Liver (tissue), 8 donors: ENCODE measurements at regions not wholly inside any gene's neighbourhood (a gene's known extent, or its start where the extent isn't known, plus 50 kb on each side); places are given as distances from the start of the nearest gene placed in this dataset.

Source experiments
- DNase-seq: peaks from one replicate; pipeline ENCODE4 v3.0.0-alpha.2; 2017; ENCODE audit warnings: low spot score
- H3K27ac ChIP-seq, 2 donors: one replicate each; pipeline ENCODE4 v1.7.0; 2013; ENCODE audit warnings: inconsistent platforms in 2 of 2, low read length in 2 of 2, control low read depth in 1 of 2, low read depth in 1 of 2, mild to moderate bottlenecking in 1 of 2
- H3K27me3 ChIP-seq, 4 donors: one replicate each; pipeline versions ENCODE4 v1.6.1 to v1.7.0; 2013; ENCODE audit warnings: low read length in 3 of 4, inconsistent platforms in 1 of 4, mild to moderate bottlenecking in 1 of 4, moderate library complexity in 1 of 4; ENCODE audit not compliant: control insufficient read depth in 4 of 4, insufficient read depth in 4 of 4
- H3K36me3 ChIP-seq, 4 donors: one replicate each; pipeline versions ENCODE4 v1.6.1 to v1.7.0; 2013; ENCODE audit warnings: low read length in 3 of 4, mild to moderate bottlenecking in 3 of 4, low read depth in 1 of 4, moderate library complexity in 1 of 4; ENCODE audit not compliant: control insufficient read depth in 4 of 4, insufficient read depth in 3 of 4
- H3K4me1 ChIP-seq, 4 donors: one replicate each; pipeline versions ENCODE4 v1.6.1 to v1.7.0; 2013; ENCODE audit warnings: low read length in 3 of 4, mild to moderate bottlenecking in 3 of 4, moderate library complexity in 1 of 4; ENCODE audit not compliant: control insufficient read depth in 4 of 4, insufficient read depth in 4 of 4
- H3K4me3 ChIP-seq, 3 donors: one replicate each; pipeline versions ENCODE4 v1.6.1 to v1.7.0; 2013; ENCODE audit warnings: low read length in 3 of 3, control low read depth in 1 of 3, low read depth in 1 of 3, mild to moderate bottlenecking in 1 of 3
- H3K9ac ChIP-seq, 2 donors: one replicate each; pipeline ENCODE4 v1.7.0; 2013; ENCODE audit warnings: low read length in 2 of 2, mild to moderate bottlenecking in 2 of 2, moderate library complexity in 2 of 2, control low read depth in 1 of 2, low read depth in 1 of 2
- H3K9me3 ChIP-seq, 4 donors: one replicate each; pipeline versions ENCODE4 v1.6.1 to v1.7.0; 2013; ENCODE audit warnings: low read length in 3 of 4; ENCODE audit not compliant: control insufficient read depth in 4 of 4
- EGR1 ChIP-seq, 2 donors: IDR thresholded peaks; 2 replicates each; pipeline ENCODE4 v1.6.1; 2016 to 2018; ENCODE audit warnings: antibody characterized with exemption in 2 of 2, low read depth in 2 of 2
- FOXA1 ChIP-seq: IDR thresholded peaks from 2 replicates; pipeline ENCODE4 v1.6.1; 2016; ENCODE audit warnings: antibody characterized with exemption
- FOXA2 ChIP-seq: IDR thresholded peaks from 2 replicates; pipeline ENCODE4 v1.6.1; 2016; ENCODE audit warnings: antibody characterized with exemption
- GABPA ChIP-seq, 2 donors: IDR thresholded peaks in 1 of 2; conservative IDR thresholded peaks in 1 of 2; 2 replicates each; pipeline ENCODE4 v1.6.1; 2016; ENCODE audit warnings: antibody characterized with exemption in 2 of 2, mild to moderate bottlenecking in 1 of 2, moderate library complexity in 1 of 2
- HNF4A ChIP-seq, 2 donors: conservative IDR thresholded peaks; 2 replicates each; pipeline ENCODE4 v1.6.1; 2016; ENCODE audit warnings: antibody characterized with exemption in 2 of 2, mild to moderate bottlenecking in 2 of 2
- HNF4G ChIP-seq: IDR thresholded peaks from 2 replicates; pipeline ENCODE4 v1.6.1; 2016; ENCODE audit warnings: antibody characterized with exemption
- NR2F2 ChIP-seq: IDR thresholded peaks from 2 replicates; pipeline ENCODE4 v1.6.1; 2016; ENCODE audit warnings: antibody characterized with exemption
- RAD21 ChIP-seq, 2 donors: IDR thresholded peaks; 2 replicates each; pipeline ENCODE4 v1.6.1; 2016; ENCODE audit warnings: antibody characterized with exemption in 2 of 2, mild to moderate bottlenecking in 2 of 2
- RXRA ChIP-seq, 2 donors: IDR thresholded peaks; 2 replicates each; pipeline ENCODE4 v1.6.1; 2017 to 2018; ENCODE audit warnings: antibody characterized with exemption in 2 of 2, mild to moderate bottlenecking in 1 of 2
- SP1 ChIP-seq: IDR thresholded peaks from 2 replicates; pipeline ENCODE4 v1.6.1; 2018; ENCODE audit warnings: antibody characterized with exemption, mild to moderate bottlenecking
- TAF1 ChIP-seq: conservative IDR thresholded peaks from 2 replicates; pipeline ENCODE4 v1.6.1; 2016; ENCODE audit warnings: antibody characterized with exemption, mild to moderate bottlenecking
- YY1 ChIP-seq: IDR thresholded peaks from 2 replicates; pipeline ENCODE4 v1.6.1; 2016; ENCODE audit warnings: antibody characterized with exemption, mild to moderate bottlenecking
- WGBS: extraction: QIAGEN DNeasy Blood & Tissue Kit; methylation state at CpG from one replicate; pipeline ENCODE4 v1.1.7; 2013; 5-methylcytosine and 5-hydroxymethylcytosine counted together
- TF ChIP-seq, protein P1 (sequence below): IDR thresholded peaks from 2 replicates; pipeline ENCODE4 v1.6.1; 2016; ENCODE audit warnings: antibody characterized with exemption
- TF ChIP-seq, protein P2 (sequence below): IDR thresholded peaks from 2 replicates; pipeline ENCODE4 v1.6.1; 2016; ENCODE audit warnings: antibody characterized with exemption, mild to moderate bottlenecking
- TF ChIP-seq, protein P3 (sequence below): IDR thresholded peaks from 2 replicates; pipeline ENCODE4 v1.6.1; 2016; ENCODE audit warnings: antibody characterized with exemption
- TF ChIP-seq, protein P4 (sequence below): fragments of 150-350 bp; IDR thresholded peaks from 2 replicates; pipeline ENCODE4 v1.5.1; 2017; ENCODE audit warnings: improper control_type of control experiment, low read depth, low read length; ENCODE audit not compliant: missing input control
- TF ChIP-seq, protein P5 (sequence below): IDR thresholded peaks from 2 replicates; pipeline ENCODE4 v1.6.1; 2016; ENCODE audit warnings: antibody characterized with exemption
- donor health status: healthy.
- donor health status: healthy.
- donor health status: healthy.
- donor health status: healthy.
- donor health status: healthy.

DNA sequence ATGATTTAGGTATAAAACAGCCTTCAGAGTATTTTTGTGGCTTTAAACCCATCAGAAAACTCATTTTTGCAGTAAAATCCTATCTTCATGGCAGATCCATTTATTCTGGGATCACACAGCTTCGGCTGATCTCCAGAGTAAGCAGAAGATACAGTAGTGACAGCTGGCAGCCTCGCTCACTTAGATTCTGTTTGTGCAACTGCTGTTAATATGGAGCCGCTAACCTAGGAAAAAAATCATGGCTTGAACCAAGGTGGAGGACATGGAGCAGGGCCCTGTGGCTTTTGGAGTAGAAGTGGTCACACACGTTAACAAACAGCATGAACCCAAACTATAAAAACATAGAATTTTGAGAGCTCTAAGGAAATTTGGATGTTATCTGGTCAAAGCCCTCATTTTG lies 137.2 kb upstream of the ARHGAP5 start:
- H3K27ac ChIP-seq = no peak overlapping the region
- TF ChIP-seq RAD21 (IDR thresholded peaks at IDR 0.05) = no peak
- no peak for TF ChIP-seq FOXA1
- TF ChIP-seq HNF4G = no peak
- no peak for TF ChIP-seq GABPA (IDR thresholded peaks at IDR 0.05 in 1 of 2, conservative IDR thresholded peaks at IDR 0.05 in 1 of 2)
- TF ChIP-seq, protein P1, sequence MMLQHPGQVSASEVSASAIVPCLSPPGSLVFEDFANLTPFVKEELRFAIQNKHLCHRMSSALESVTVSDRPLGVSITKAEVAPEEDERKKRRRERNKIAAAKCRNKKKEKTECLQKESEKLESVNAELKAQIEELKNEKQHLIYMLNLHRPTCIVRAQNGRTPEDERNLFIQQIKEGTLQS = no peak
- TF ChIP-seq RXRA (IDR thresholded peaks at IDR 0.05) = no peak
- TF ChIP-seq, protein P2, sequence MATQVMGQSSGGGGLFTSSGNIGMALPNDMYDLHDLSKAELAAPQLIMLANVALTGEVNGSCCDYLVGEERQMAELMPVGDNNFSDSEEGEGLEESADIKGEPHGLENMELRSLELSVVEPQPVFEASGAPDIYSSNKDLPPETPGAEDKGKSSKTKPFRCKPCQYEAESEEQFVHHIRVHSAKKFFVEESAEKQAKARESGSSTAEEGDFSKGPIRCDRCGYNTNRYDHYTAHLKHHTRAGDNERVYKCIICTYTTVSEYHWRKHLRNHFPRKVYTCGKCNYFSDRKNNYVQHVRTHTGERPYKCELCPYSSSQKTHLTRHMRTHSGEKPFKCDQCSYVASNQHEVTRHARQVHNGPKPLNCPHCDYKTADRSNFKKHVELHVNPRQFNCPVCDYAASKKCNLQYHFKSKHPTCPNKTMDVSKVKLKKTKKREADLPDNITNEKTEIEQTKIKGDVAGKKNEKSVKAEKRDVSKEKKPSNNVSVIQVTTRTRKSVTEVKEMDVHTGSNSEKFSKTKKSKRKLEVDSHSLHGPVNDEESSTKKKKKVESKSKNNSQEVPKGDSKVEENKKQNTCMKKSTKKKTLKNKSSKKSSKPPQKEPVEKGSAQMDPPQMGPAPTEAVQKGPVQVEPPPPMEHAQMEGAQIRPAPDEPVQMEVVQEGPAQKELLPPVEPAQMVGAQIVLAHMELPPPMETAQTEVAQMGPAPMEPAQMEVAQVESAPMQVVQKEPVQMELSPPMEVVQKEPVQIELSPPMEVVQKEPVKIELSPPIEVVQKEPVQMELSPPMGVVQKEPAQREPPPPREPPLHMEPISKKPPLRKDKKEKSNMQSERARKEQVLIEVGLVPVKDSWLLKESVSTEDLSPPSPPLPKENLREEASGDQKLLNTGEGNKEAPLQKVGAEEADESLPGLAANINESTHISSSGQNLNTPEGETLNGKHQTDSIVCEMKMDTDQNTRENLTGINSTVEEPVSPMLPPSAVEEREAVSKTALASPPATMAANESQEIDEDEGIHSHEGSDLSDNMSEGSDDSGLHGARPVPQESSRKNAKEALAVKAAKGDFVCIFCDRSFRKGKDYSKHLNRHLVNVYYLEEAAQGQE = no peak

DNA sequence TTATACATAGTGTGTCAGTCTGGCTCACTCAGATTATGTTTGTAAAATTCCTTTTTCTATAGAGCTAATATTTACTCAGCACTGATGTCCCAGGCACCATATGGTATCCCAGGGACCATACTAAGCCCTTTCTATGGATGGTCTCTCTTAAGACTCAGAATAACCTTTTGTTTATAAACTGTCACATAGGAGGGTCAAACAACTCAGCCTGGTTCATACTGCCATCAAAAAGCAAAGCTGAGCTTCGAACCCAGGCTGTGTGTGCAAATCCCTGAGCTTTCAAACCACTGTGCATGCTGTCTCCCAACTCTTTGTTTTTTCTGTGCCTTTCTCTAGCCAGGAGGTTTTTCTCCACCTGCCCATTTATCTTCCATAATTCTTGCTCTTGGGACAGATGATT lies 135.6 kb upstream of the ARHGAP5 start:
- Histone ChIP-seq H3K9ac (no peak overlapping the region), H3K36me3 (no peaks in the 10 kb centered on the region), H3K27me3 (no peaks in the 10 kb centered on the region), H3K9me3 (no peaks in the 10 kb centered on the region), H3K4me3 (no peak overlapping the region), H3K4me1 (no peaks in the 10 kb centered on the region), H3K27ac (no peak overlapping the region)
- WGBS = 72% methylated on average over 1 of the region's 1 CpG
- no peak for DNase-seq
- TF ChIP-seq, protein P3, sequence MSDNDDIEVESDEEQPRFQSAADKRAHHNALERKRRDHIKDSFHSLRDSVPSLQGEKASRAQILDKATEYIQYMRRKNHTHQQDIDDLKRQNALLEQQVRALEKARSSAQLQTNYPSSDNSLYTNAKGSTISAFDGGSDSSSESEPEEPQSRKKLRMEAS = no peak
- TF ChIP-seq HNF4A (conservative IDR thresholded peaks at IDR 0.05) = no peak
- TF ChIP-seq FOXA2 = no peak
- TF ChIP-seq RAD21 (IDR thresholded peaks at IDR 0.05) = no peak
- TF ChIP-seq, protein P4, sequence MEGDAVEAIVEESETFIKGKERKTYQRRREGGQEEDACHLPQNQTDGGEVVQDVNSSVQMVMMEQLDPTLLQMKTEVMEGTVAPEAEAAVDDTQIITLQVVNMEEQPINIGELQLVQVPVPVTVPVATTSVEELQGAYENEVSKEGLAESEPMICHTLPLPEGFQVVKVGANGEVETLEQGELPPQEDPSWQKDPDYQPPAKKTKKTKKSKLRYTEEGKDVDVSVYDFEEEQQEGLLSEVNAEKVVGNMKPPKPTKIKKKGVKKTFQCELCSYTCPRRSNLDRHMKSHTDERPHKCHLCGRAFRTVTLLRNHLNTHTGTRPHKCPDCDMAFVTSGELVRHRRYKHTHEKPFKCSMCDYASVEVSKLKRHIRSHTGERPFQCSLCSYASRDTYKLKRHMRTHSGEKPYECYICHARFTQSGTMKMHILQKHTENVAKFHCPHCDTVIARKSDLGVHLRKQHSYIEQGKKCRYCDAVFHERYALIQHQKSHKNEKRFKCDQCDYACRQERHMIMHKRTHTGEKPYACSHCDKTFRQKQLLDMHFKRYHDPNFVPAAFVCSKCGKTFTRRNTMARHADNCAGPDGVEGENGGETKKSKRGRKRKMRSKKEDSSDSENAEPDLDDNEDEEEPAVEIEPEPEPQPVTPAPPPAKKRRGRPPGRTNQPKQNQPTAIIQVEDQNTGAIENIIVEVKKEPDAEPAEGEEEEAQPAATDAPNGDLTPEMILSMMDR = no peak
- TF ChIP-seq, protein P5, sequence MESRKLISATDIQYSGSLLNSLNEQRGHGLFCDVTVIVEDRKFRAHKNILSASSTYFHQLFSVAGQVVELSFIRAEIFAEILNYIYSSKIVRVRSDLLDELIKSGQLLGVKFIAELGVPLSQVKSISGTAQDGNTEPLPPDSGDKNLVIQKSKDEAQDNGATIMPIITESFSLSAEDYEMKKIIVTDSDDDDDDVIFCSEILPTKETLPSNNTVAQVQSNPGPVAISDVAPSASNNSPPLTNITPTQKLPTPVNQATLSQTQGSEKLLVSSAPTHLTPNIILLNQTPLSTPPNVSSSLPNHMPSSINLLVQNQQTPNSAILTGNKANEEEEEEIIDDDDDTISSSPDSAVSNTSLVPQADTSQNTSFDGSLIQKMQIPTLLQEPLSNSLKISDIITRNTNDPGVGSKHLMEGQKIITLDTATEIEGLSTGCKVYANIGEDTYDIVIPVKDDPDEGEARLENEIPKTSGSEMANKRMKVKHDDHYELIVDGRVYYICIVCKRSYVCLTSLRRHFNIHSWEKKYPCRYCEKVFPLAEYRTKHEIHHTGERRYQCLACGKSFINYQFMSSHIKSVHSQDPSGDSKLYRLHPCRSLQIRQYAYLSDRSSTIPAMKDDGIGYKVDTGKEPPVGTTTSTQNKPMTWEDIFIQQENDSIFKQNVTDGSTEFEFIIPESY = no peak
- no peak for TF ChIP-seq GABPA (IDR thresholded peaks at IDR 0.05 in 1 of 2, conservative IDR thresholded peaks at IDR 0.05 in 1 of 2)
- TF ChIP-seq YY1 = no peak
- TF ChIP-seq NR2F2 = no peak
- TF ChIP-seq EGR1 (IDR thresholded peaks at IDR 0.05; ENCODE audit: low read depth in 2 of 2) = no peak
- no peak for TF ChIP-seq SP1
- no peak for TF ChIP-seq HNF4G
- no peak for TF ChIP-seq TAF1
- TF ChIP-seq, protein P1 = no peak
- no peak for TF ChIP-seq RXRA (IDR thresholded peaks at IDR 0.05)

More for the DNA sequence above, 137.2 kb upstream of the ARHGAP5 start:
- Histone ChIP-seq H3K36me3 (no peaks in the 10 kb centered on the region), H3K9ac (no peak overlapping the region), H3K27me3 (no peaks in the 10 kb centered on the region), H3K9me3 (no peaks in the 10 kb centered on the region), H3K4me3 (no peak overlapping the region), H3K4me1 (no peaks in the 10 kb centered on the region)
- DNase-seq = no peak
- WGBS = 89% methylated on average over 4 of the region's 4 CpGs
